ENCODE measurements at regions not wholly inside any gene's neighbourhood (a gene's known extent, or its start where the extent isn't known, plus 50 kb on each side); places are given as distances from the start of the nearest gene placed in this dataset.

GRCh38 chr1:172777767-172778166 lies 118.9 kb downstream of the FASLG start:
- H3K4me3 Mint-ChIP-seq = no peak overlapping the region
- CTCF ChIA-PET = interaction anchor here (1.4 to 4.2 kb wide), 6 partner anchors 33 to 1050 kb away, joined by 4 to 53 read pairs (median 15); partner anchors contain the start of gene TNFSF4
- DNase-seq (no peak), ATAC-seq (ENCODE audit: low read depth) (no peak)
- intact Hi-C loops (cut with micrococcal nuclease) = loop anchor here (1.0 kb wide), 3 partner anchors 32 to 425 kb away; no protein-coding TSS in a partner anchor
- no peak overlapping the region for H3K27ac Mint-ChIP-seq
- H3K9me3 Mint-ChIP-seq = peaks cover 2% of the 10 kb centered on the region
- H3K4me1 Mint-ChIP-seq = peaks cover 28% of the 10 kb centered on the region
- H3K36me3 Mint-ChIP-seq (ENCODE audit: low read depth) = no peaks in the 10 kb centered on the region
- no peaks in the 10 kb centered on the region for H3K27me3 Mint-ChIP-seq
- POLR2A ChIA-PET = interaction anchor here (0.6 to 2.7 kb wide), 2 partner anchors 41 to 425 kb away, joined by 5 to 25 read pairs; no protein-coding TSS in a partner anchor
- no peak for TF ChIP-seq CTCF (IDR thresholded peaks at IDR 0.05)

- no peak for TF ChIP-seq CTCF (IDR thresholded peaks at IDR 0.05)
- Mint-ChIP-seq H3K27me3 (no peaks in the 10 kb centered on the region), H3K9me3 (peaks cover 8% of the 10 kb centered on the region), H3K36me3 (ENCODE audit: low read depth) (no peaks in the 10 kb centered on the region), H3K27ac (no peak overlapping the region), H3K4me1 (peaks cover 29% of the 10 kb centered on the region), H3K4me3 (no peak overlapping the region)
- DNase-seq (no peak), ATAC-seq (ENCODE audit: low read depth) (peak; percentile 82)
- CTCF ChIA-PET = interaction anchor here (0.7 to 4.2 kb wide), 14 partner anchors 25 to 1049 kb away, joined by 3 to 53 read pairs (median 4); partner anchors contain the start of genes PRDX6 and TNFSF4
- POLR2A ChIA-PET = interaction anchor here (1.0 to 2.7 kb wide), 5 partner anchors 34 to 629 kb away, joined by 3 to 25 read pairs (median 4); partner anchors contain the start of gene TNFSF4
- intact Hi-C loops (cut with micrococcal nuclease) = loop anchor here (1.0 kb wide), 3 partner anchors 33 to 424 kb away; no protein-coding TSS in a partner anchor
Observed at GRCh38 chr1:172778456-172779455, 119.9 kb downstream of the FASLG start.

GRCh38 chr1:172779491-172779890 lies 120.6 kb downstream of the FASLG start:
- Mint-ChIP-seq H3K4me1 (peaks cover 29% of the 10 kb centered on the region), H3K4me3 (no peak overlapping the region), H3K27ac (no peak overlapping the region), H3K9me3 (peaks cover 8% of the 10 kb centered on the region), H3K36me3 (ENCODE audit: low read depth) (no peaks in the 10 kb centered on the region), H3K27me3 (no peaks in the 10 kb centered on the region)
- TF ChIP-seq CTCF (IDR thresholded peaks at IDR 0.05) = no peak
- CTCF ChIA-PET = interaction anchor here (0.7 to 4.2 kb wide), 11 partner anchors 26 to 1048 kb away, joined by 3 to 53 read pairs (median 3); no protein-coding TSS in a partner anchor
- DNase-seq (no peak), ATAC-seq (ENCODE audit: low read depth) (no peak)
- intact Hi-C loops (cut with micrococcal nuclease) = no loop called here
- POLR2A ChIA-PET = interaction anchor here (1.1 to 2.7 kb wide), 3 partner anchors 34 to 427 kb away, joined by 3 to 25 read pairs (median 4); partner anchors contain the start of gene TNFSF4

- CTCF ChIA-PET = interaction anchor here (3.7 to 4.2 kb wide), 2 partner anchors 44 to 420 kb away, joined by 18 to 53 read pairs; no protein-coding TSS in a partner anchor
- peak overlapping the region; percentile 13 for H3K4me3 Mint-ChIP-seq
- peak; percentile 30 for ATAC-seq (ENCODE audit: low read depth)
Observed at GRCh38 chr1:172781513-172782140, 122.7 kb downstream of the FASLG start.

More at GRCh38 chr1:172781513-172782140, 122.7 kb downstream of the FASLG start:
- Mint-ChIP-seq H3K4me1 (peaks cover 29% of the 10 kb centered on the region), H3K9me3 (peaks cover 8% of the 10 kb centered on the region), H3K36me3 (ENCODE audit: low read depth) (no peaks in the 10 kb centered on the region), H3K27me3 (no peaks in the 10 kb centered on the region), H3K27ac (no peak overlapping the region)
- no peak for TF ChIP-seq CTCF (IDR thresholded peaks at IDR 0.05)
- no peak for DNase-seq
- intact Hi-C loops (cut with micrococcal nuclease) = no loop called here
- POLR2A ChIA-PET = interaction anchor here (0.6 to 1.4 kb wide), 3 partner anchors 29 to 636 kb away, joined by 3 to 4 read pairs (median 3); no protein-coding TSS in a partner anchor

Measured in activated B cell treated with CpG ODN at 0.5 μM for 24 hours (primary cell).